ENCODE measurements at regions not wholly inside any gene's neighbourhood (a gene's known extent, or its start where the extent isn't known, plus 50 kb on each side); places are given as distances from the start of the nearest gene placed in this dataset.

GRCh38 chr2:239824866-239825704 is 200.1 kb downstream of the NDUFA10 start:
- in situ Hi-C loops (cut with MboI) (no loop called here), intact Hi-C loops (cut with micrococcal nuclease; ENCODE audit: unreplicated experiment) (no loop called here)
- POLR2A ChIA-PET: no interaction called here
- TF ChIP-seq POLR2A (IDR thresholded peaks at IDR 0.05; ENCODE audit: low read depth, low read length) (no peak), CTCF (IDR thresholded peaks at IDR 0.05 in 2 of 3, conservative IDR thresholded peaks at IDR 0.05 in 1 of 3; ENCODE audit: control insufficient read depth in 2 of 3, extremely low read depth in 1 of 3, insufficient read depth in 1 of 3, low read depth in 3 of 3, low read length in 3 of 3) (0 out of 6 replicates have a peak, but pooled peaks of 1 of the 3 experiments have one; percentile 2)
- CTCF ChIA-PET: interaction anchor here (1.0 kb wide), 1 partner anchor 9 kb away, joined by 3 read pairs; no protein-coding TSS in a partner anchor
- SMC1A ChIA-PET (ENCODE audit: uncharacterized antibody, unreplicated experiment): no interaction called here
- DNase-seq (ENCODE audit: low read depth, low spot score) (no peak), ATAC-seq (no peak), FAIRE-seq (no peak)
- Histone ChIP-seq H3K27me3 (replicated peaks in 1 of 2; ENCODE audit: control insufficient read depth in 2 of 2, insufficient read depth in 2 of 2, low read length in 1 of 2) (no peaks in the 10 kb centered on the region), H2AFZ (ENCODE audit: control insufficient read depth, low read depth, low read length) (no peak overlapping the region), H3K4me1 (ENCODE audit: control insufficient read depth, insufficient read depth, low read length) (no peaks in the 10 kb centered on the region), H3K79me2 (ENCODE audit: control insufficient read depth, insufficient read depth, low read length) (no peaks in the 10 kb centered on the region), H4K20me1 (ENCODE audit: control insufficient read depth, insufficient read depth) (no peaks in the 10 kb centered on the region), H3K4me3 (no peak overlapping the region), H3K9me3 (replicated peaks; ENCODE audit: control insufficient read depth, insufficient read depth, low read length) (no peaks in the 10 kb centered on the region; the same call in 2 of the 3 replicates), H3K9ac (ENCODE audit: control insufficient read depth, insufficient read depth, low read length) (no peak overlapping the region), H3K27ac (ENCODE audit: control insufficient read depth, insufficient read depth) (no peak overlapping the region), H3K36me3 (ENCODE audit: control insufficient read depth in 2 of 2, insufficient read depth in 2 of 2, low read length in 1 of 2) (no peaks in the 10 kb centered on the region), H3K4me2 (ENCODE audit: control insufficient read depth, insufficient read depth) (no peak overlapping the region)
- RAD21 ChIA-PET (ENCODE audit: unreplicated experiment): interaction anchor here (0.6 kb wide), 1 partner anchor 548 kb away, joined by 3 read pairs; no protein-coding TSS in a partner anchor
- BruUV-seq (replicated peaks): no TSS peak
- WGBS (ENCODE audit: insufficient coverage, insufficient replicate concordance, low lambda C conversion rate, missing lambda C conversion rate): 48% methylated on average over 17 of the region's 17 CpGs

- H3K4me1 ChIP-seq (ENCODE audit: control insufficient read depth, insufficient read depth, low read length): no peaks in the 10 kb centered on the region
- no peak overlapping the region for H3K9ac ChIP-seq (ENCODE audit: control insufficient read depth, insufficient read depth, low read length)
- intact Hi-C loops (cut with micrococcal nuclease; ENCODE audit: unreplicated experiment) (no loop called here), in situ Hi-C loops (cut with MboI) (no loop called here)
- no peaks in the 10 kb centered on the region for H4K20me1 ChIP-seq (ENCODE audit: control insufficient read depth, insufficient read depth)
- no peak overlapping the region for H3K27ac ChIP-seq (ENCODE audit: control insufficient read depth, insufficient read depth)
- no peak overlapping the region for H2AFZ ChIP-seq (ENCODE audit: control insufficient read depth, low read depth, low read length)
- FAIRE-seq (no peak), ATAC-seq (peak; percentile 21; the same call in 2 of the 3 replicates), DNase-seq (ENCODE audit: low read depth, low spot score) (no peak)
- WGBS (ENCODE audit: insufficient coverage, insufficient replicate concordance, low lambda C conversion rate, missing lambda C conversion rate): 31% methylated on average over 11 of the region's 11 CpGs
- no TSS peak for BruUV-seq (replicated peaks)
- RAD21 ChIA-PET (ENCODE audit: unreplicated experiment): no interaction called here
- no peaks in the 10 kb centered on the region for H3K36me3 ChIP-seq (ENCODE audit: control insufficient read depth in 2 of 2, insufficient read depth in 2 of 2, low read length in 1 of 2)
- TF ChIP-seq SMARCA5 (IDR thresholded peaks at IDR 0.05) (no peak), CTCF (IDR thresholded peaks at IDR 0.05 in 2 of 3, conservative IDR thresholded peaks at IDR 0.05 in 1 of 3; ENCODE audit: control insufficient read depth in 2 of 3, extremely low read depth in 1 of 3, insufficient read depth in 1 of 3, low read depth in 3 of 3, low read length in 3 of 3) (peak; percentile 12 to 18 (median 14); a peak in 3 of 6 replicates), SMC3 (IDR thresholded peaks at IDR 0.05; ENCODE audit: borderline replicate concordance, low read length) (0 out of 2 replicates have a peak, but pooled peaks have one; percentile 14)
- no peak overlapping the region for H3K4me2 ChIP-seq (ENCODE audit: control insufficient read depth, insufficient read depth)
- SMC1A ChIA-PET (ENCODE audit: uncharacterized antibody, unreplicated experiment): no interaction called here
- no peaks in the 10 kb centered on the region for H3K79me2 ChIP-seq (ENCODE audit: control insufficient read depth, insufficient read depth, low read length)
- no peak overlapping the region for H3K4me3 ChIP-seq
- CTCF ChIA-PET: interaction anchor here (0.6 to 1.2 kb wide), 4 partner anchors 10 to 168 kb away, joined by 3 read pairs; no protein-coding TSS in a partner anchor
- no peaks in the 10 kb centered on the region; a peak in 1 of 4 replicates for H3K27me3 ChIP-seq (replicated peaks in 1 of 2; ENCODE audit: control insufficient read depth in 2 of 2, insufficient read depth in 2 of 2, low read length in 1 of 2)
- POLR2A ChIA-PET: no interaction called here
- no peaks in the 10 kb centered on the region; the same call in 2 of the 3 replicates for H3K9me3 ChIP-seq (replicated peaks; ENCODE audit: control insufficient read depth, insufficient read depth, low read length)
These were observed 201.0 kb downstream of the NDUFA10 start for GRCh38 chr2:239824046-239824694.

All from GM12878 (cell line).